Middle frontal gyrus (tissue), 1 donor: ENCODE measurements at regions not wholly inside any gene's neighbourhood (a gene's known extent, or its start where the extent isn't known, plus 50 kb on each side); places are given as distances from the start of the nearest gene placed in this dataset.

Source experiments
- DNase-seq: peaks from one replicate; pipeline ENCODE4 v3.0.0-alpha.2; 2015; ENCODE audit warnings: low spot score; ENCODE audit errors: extremely low spot score

GRCh38 chr2:831225-831536, 119.5 kb upstream of the SNTG2 start:
- DNase-seq: no peak

- DNase-seq: no peak
Observed at GRCh38 chr2:830419-831224, 120.0 kb upstream of the SNTG2 start.

- DNase-seq: no peak
Observed at GRCh38 chr2:829047-829446, 121.6 kb upstream of the SNTG2 start.

- DNase-seq: no peak
Observed at GRCh38 chr2:824954-825353, 125.7 kb upstream of the SNTG2 start.

- no peak for DNase-seq
Observed at GRCh38 chr2:824524-824923, 126.1 kb upstream of the SNTG2 start.

- DNase-seq: no peak
Observed at GRCh38 chr2:821546-821945, 129.1 kb upstream of the SNTG2 start.

GRCh38 chr2:819601-820000, 131.0 kb upstream of the SNTG2 start:
- no peak for DNase-seq

GRCh38 chr2:819121-819520, 131.5 kb upstream of the SNTG2 start:
- DNase-seq: no peak

GRCh38 chr2:817336-818015, 133.2 kb upstream of the SNTG2 start:
- no peak for DNase-seq

- no peak for DNase-seq
Observed at GRCh38 chr2:816278-816677, 134.4 kb upstream of the SNTG2 start.

GRCh38 chr2:810397-810796, 133.2 kb upstream of the TMEM18 start:
- no peak for DNase-seq

GRCh38 chr2:807300-807699, 130.1 kb upstream of the TMEM18 start:
- DNase-seq: no peak

- no peak for DNase-seq
Observed at GRCh38 chr2:805664-806063, 128.5 kb upstream of the TMEM18 start.

- no peak for DNase-seq
Observed at GRCh38 chr2:797993-798392, 120.8 kb upstream of the TMEM18 start.

- no peak for DNase-seq
Observed at GRCh38 chr2:797556-797955, 120.3 kb upstream of the TMEM18 start.

- DNase-seq: no peak
Observed at GRCh38 chr2:796141-796985, 119.2 kb upstream of the TMEM18 start.

GRCh38 chr2:795531-796041, 118.4 kb upstream of the TMEM18 start:
- no peak for DNase-seq

- DNase-seq: peak; percentile 70
Observed at GRCh38 chr2:794554-795241, 117.5 kb upstream of the TMEM18 start.

GRCh38 chr2:793236-793635, 116.0 kb upstream of the TMEM18 start:
- DNase-seq: no peak

- no peak for DNase-seq
Observed at GRCh38 chr2:792687-793086, 115.5 kb upstream of the TMEM18 start.

GRCh38 chr2:790634-791245, 113.5 kb upstream of the TMEM18 start:
- no peak for DNase-seq
